GM19324 (cell line): ENCODE measurements at regions not wholly inside any gene's neighbourhood (a gene's known extent, or its start where the extent isn't known, plus 50 kb on each side); places are given as distances from the start of the nearest gene placed in this dataset.
"Not testable (repeated sequence)": the region's sequence is repeated elsewhere in the genome, so short reads cannot be mapped to it uniquely, and the experiment has no call there.

Experiments
- ATAC-seq: cut with Tn5 transposase; IDR thresholded peaks from one replicate; pipeline ENCODE4 v1.9.1; 2021; ENCODE audit warnings: mild to moderate bottlenecking, moderate library complexity; ENCODE audit not compliant: unreplicated experiment, low FRiP score

DNA sequence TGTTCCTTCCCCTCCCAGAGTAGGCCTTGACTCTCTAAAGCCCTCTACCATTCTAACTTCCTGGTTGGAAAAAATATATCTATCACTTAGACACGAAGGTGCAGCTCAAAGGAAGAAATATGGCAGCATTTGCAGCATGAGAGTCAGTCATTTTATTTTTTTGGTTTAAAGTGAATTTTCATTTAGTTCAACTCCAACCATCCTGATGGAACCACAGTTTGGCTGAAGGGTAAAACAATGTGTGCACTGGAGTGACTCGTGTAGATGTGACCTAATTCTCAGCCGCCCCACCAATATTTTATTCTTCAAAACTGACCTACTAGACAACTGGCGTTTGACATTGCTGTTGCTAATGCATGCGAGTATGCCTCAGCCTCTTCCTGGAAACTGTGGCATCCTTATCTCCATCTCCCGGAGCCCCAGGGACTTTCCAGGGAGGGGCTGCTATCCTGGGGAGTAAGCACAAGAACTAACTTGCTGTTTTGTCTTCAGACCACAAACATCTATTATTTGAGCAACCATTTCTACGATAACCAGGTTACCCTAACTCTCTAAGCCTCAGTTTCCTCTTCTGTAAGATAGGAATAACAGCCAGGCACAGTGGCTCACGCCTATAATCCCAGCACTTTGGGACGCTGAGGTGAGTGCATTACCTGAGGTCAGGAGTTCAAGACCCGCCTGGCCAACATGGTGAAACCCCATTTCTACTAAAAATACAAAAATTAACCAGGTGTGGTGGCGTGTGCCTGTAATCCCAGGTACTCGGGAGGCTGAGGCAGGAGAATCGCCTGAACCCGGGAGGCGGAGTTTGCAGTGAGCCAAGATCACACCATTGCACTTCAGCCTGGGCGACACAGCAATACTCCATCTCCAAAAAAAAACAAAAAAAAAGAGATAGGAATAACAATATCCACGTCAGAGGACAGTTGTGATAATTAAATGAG, 148.7 kb upstream of the JARID2 start:
- ATAC-seq: no peak

DNA sequence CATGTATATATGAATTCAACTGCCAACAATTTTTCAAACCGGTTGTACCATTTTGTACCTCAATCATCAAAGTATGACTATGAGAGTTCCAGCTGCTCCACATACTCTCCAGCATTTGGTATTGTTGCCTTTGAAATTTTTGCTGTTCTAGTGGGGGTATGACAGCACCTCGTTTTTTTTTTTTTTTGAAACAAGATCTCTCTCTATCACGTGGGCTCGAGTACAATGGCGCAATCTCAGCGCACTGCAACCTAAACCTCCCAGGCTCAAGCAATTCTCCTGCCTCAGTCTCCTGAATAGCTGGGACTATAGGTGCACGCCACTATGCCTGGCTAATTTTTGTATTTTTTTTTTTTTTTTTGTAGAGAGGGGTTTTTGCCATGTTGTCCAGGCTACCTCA, 144.7 kb upstream of the JARID2 start:
- ATAC-seq: no peak

GRCh38 chr6:15102241-15102640, 143.6 kb upstream of the JARID2 start:
- ATAC-seq: no peak

GRCh38 chr6:15106958-15107643, 138.8 kb upstream of the JARID2 start:
- no peak for ATAC-seq

DNA sequence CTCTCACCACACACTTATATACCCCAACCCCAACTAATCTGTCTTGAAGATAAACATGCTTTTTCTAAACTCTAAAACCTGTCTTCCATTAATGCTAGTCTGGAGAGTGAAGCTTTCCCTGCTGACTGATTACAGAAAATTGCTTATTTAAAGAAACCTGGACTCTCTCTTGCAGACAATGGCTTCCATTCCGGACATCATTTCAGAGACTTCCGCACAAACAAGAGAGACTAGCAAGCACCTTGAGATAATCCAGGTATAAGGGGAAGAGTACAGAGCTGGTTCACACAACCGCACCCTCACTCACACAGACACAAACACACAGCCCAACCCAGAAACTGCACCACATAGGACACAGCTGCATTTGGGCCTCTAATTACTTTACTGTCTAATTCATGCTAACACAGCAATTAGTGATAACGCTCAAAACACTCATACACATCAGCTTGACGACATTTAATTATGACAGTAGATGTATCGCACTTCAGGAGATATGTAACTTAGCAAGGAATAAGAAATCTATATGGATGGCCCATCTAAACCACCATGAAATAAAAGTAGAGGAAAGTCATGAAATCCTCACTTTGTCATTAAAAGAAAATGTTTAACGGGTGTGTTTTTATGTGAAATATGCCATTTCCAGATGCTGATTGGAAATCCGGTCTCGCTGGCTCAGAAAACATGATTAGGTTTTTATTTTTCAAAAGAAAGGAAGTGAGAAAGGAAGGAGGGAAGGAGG, 138.1 kb upstream of the JARID2 start:
- ATAC-seq: no peak

- ATAC-seq: no peak
These were observed 137.5 kb upstream of the JARID2 start for GRCh38 chr6:15108383-15108715.

GRCh38 chr6:15109338-15110090, 136.4 kb upstream of the JARID2 start:
- ATAC-seq: no peak

GRCh38 chr6:15110726-15111354, 135.0 kb upstream of the JARID2 start:
- no peak for ATAC-seq

DNA sequence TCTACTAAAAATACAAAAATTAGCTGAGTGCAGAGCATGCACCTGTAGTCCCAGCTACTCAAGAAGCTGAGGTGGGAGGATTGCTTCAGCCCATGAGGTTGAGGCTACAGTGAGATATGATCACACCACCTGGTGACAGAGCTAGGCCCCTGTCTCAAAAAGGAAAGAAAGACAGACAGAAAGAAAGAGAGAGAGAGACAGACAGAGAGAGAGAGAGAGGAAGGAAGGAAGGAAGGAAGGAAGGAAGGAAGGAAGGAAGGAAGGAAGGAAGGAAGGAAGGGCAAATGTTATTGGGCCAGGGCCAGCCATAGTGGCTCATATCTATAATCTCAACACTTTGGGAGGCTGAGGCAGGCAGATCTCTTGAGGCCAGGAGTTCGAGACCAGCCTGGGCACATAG, 134.3 kb upstream of the JARID2 start:
- not testable (repeated sequence) for ATAC-seq

- ATAC-seq: no peak
These were observed 132.3 kb upstream of the JARID2 start for GRCh38 chr6:15113587-15113986.

GRCh38 chr6:15114061-15114460, 131.8 kb upstream of the JARID2 start:
- no peak for ATAC-seq

DNA sequence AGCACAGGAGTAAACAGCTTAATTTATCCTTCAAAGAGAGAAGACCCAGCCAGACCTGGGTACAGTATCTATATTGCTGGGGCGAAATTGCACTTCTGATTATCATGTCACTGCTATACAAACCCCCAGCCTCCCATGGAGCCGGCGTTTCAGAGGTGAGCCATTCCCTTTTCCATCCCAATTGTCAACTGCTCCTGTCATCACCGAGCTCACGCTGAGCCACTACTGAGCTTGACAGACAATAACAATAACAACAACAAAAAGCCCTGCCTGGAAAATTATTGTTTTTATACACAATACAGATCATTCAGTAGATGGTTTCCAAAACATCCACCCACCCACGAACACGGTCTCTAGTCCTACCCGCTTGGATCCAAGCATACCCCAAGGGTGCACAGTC, 129.0 kb upstream of the JARID2 start:
- ATAC-seq: no peak

GRCh38 chr6:15121443-15121842, 124.4 kb upstream of the JARID2 start:
- ATAC-seq: no peak

GRCh38 chr6:15121977-15122550, 123.8 kb upstream of the JARID2 start:
- ATAC-seq: no peak

- ATAC-seq: no peak
These were observed 116.0 kb upstream of the JARID2 start for GRCh38 chr6:15129887-15130286.

GRCh38 chr6:15131234-15131633, 114.6 kb upstream of the JARID2 start:
- ATAC-seq: no peak

DNA sequence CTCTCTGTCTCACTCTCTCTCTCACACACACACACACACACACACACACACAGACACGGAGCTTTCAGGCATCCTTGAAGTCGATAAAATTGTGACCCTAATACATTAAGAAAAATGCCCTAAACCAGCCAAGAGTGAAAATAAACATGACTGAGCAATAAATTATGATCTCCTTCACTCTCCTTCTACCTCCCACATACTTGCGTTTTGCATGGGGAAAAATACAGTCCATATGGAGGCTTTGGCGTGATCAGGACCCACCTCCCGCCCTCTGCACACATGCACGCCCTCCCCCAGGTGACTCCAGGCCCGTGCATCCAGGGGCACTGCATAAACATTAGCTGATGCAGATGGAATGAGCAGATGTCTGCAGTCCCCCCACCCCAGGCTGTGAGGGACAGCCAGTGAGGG, 114.2 kb upstream of the JARID2 start:
- ATAC-seq: no peak

- ATAC-seq: no peak
These were observed 113.7 kb upstream of the JARID2 start for GRCh38 chr6:15132167-15132566.

GRCh38 chr6:15132854-15133670, 112.8 kb upstream of the JARID2 start:
- ATAC-seq: no peak
